Prostate gland (tissue), 2 donors: ENCODE measurements at regions not wholly inside any gene's neighbourhood (a gene's known extent, or its start where the extent isn't known, plus 50 kb on each side); places are given as distances from the start of the nearest gene placed in this dataset.

Source experiments
- DNase-seq: peaks from one replicate; pipeline ENCODE4 v3.0.0-alpha.2; 2019; ENCODE audit warnings: low spot score
- H3K27ac ChIP-seq, 2 donors: fragments of 200-600 bp; sonication (generic); 2 replicates each; pipeline ENCODE4 v1.5.1; 2017 to 2019
- H3K27me3 ChIP-seq: fragments of 200-600 bp; sonication (generic); replicated peaks from 2 replicates; pipeline ENCODE4 v1.5.1; 2019; ENCODE audit not compliant: insufficient read depth
- H3K36me3 ChIP-seq, 2 donors: fragments of 200-600 bp; sonication (generic); 1 replicate in 1 of 2; 2 replicates in 1 of 2; pipeline versions ENCODE4 v1.5.1 to v1.8.1; 2017 to 2019
- H3K4me1 ChIP-seq: fragments of 200-600 bp; sonication (generic); replicated peaks from 2 replicates; pipeline ENCODE4 v1.5.1; 2019
- H3K4me3 ChIP-seq, 2 donors: fragments of 200-600 bp; sonication (generic); 2 replicates each; pipeline ENCODE4 v1.5.1; 2017 to 2019
- H3K9me3 ChIP-seq: fragments of 200-600 bp; sonication (generic); 2 replicates; pipeline ENCODE4 v1.5.1; 2017
- CTCF ChIP-seq, 4 experiments: fragments of 200-600 bp in 2 of 4; fragments of 450-650 bp in 2 of 4; sonication (generic) in 2 of 4; IDR thresholded peaks; 1 replicate in 3 of 4; 2 replicates in 1 of 4; pipeline ENCODE4 v1.5.1; 2016 to 2019; ENCODE audit warnings: antibody characterized with exemption in 4 of 4, mild to moderate bottlenecking in 2 of 4, moderate library complexity in 2 of 4
- POLR2A ChIP-seq: fragments of 450-650 bp; IDR thresholded peaks from one replicate; pipeline ENCODE4 v1.6.1; 2016; ENCODE audit warnings: antibody characterized with exemption, mild to moderate bottlenecking
- POLR2AphosphoS5 ChIP-seq: sonication (generic); formaldehyde crosslinking; IDR thresholded peaks from one replicate; pipeline ENCODE4 v1.6.1; 2017; ENCODE audit warnings: antibody characterized with exemption
- WGBS: methylation state at CpG from one replicate; pipeline ENCODE4 v1.1.5; 2018; 5-methylcytosine and 5-hydroxymethylcytosine counted together
- intact Hi-C: fragments of 100-400 bp; cut with DNase I; formaldehyde crosslinking; loops from one replicate; pipeline ENCODE4 v1.14.2; 2022

DNA sequence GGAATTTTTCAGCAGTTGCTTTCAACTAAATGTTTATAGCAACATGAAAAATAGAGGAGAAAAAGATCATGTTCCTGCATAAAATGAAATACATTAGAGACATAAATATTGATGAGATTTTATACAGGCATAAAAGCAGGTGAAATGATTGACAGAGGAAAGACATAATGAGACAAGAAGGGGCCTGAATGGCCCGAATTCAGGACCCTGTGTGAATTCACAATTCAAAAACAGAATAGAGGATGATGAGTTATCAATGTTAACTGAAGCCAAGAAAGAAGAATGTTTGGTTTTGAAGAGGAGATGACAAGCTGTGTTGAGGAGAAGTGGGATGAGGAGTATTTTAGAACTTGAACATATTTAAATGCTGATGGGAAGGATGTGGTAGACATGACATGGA is 371.1 kb downstream of the FBXO8 start:
- TF ChIP-seq POLR2AphosphoS5, result no peak
- no peak for TF ChIP-seq POLR2A
- no peak for TF ChIP-seq CTCF (IDR thresholded peaks at IDR 0.05)
- 74% methylated on average over 1 of the region's 1 CpG for WGBS
- H3K36me3 ChIP-seq, result no peaks in the 10 kb centered on the region
- no peak overlapping the region for H3K27ac ChIP-seq
- no peaks in the 10 kb centered on the region for H3K4me1 ChIP-seq
- no peak overlapping the region for H3K4me3 ChIP-seq
- no peaks in the 10 kb centered on the region for H3K27me3 ChIP-seq
- intact Hi-C loops, result no loop called here
- no peaks in the 10 kb centered on the region for H3K9me3 ChIP-seq
- DNase-seq, result no peak

- Histone ChIP-seq H3K27ac (no peak overlapping the region), H3K27me3 (no peaks in the 10 kb centered on the region), H3K36me3 (no peaks in the 10 kb centered on the region), H3K4me3 (no peak overlapping the region), H3K9me3 (no peaks in the 10 kb centered on the region), H3K4me1 (no peaks in the 10 kb centered on the region)
- DNase-seq, result no peak
- intact Hi-C loops, result no loop called here
- TF ChIP-seq POLR2AphosphoS5, result no peak
- no peak for TF ChIP-seq POLR2A
- no peak for TF ChIP-seq CTCF (IDR thresholded peaks at IDR 0.05)
- WGBS, result 83% methylated on average over 4 of the region's 4 CpGs
These were observed 372.6 kb downstream of the FBXO8 start for GRCh38 chr4:173910891-173911290.

DNA sequence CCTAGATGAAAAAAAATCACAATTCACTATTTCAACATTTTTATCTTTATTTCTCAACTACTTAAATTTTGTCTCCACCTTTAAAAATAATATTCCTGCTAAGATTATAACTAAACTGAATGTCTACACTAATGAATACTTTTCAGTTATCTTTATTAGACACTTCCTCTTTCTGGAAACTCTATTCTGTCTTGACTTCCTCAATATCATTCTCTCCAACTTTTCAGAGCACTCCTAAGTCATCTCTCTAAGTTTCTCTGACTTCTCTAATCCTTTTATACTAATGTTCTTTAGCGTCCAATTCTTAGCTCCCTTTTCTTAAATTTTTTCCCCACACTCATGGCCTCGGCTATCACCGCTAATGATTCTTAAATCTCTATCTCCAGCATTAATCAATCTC is 374.2 kb downstream of the FBXO8 start:
- H3K4me1 ChIP-seq, result no peaks in the 10 kb centered on the region
- intact Hi-C loops, result no loop called here
- H3K9me3 ChIP-seq, result no peaks in the 10 kb centered on the region
- WGBS, result 72% methylated on average over 3 of the region's 3 CpGs
- no peak for DNase-seq
- no peaks in the 10 kb centered on the region for H3K27me3 ChIP-seq
- H3K4me3 ChIP-seq, result no peak overlapping the region
- TF ChIP-seq CTCF (IDR thresholded peaks at IDR 0.05), result no peak
- TF ChIP-seq POLR2AphosphoS5, result no peak
- TF ChIP-seq POLR2A, result no peak
- no peaks in the 10 kb centered on the region for H3K36me3 ChIP-seq
- H3K27ac ChIP-seq, result no peak overlapping the region

DNA sequence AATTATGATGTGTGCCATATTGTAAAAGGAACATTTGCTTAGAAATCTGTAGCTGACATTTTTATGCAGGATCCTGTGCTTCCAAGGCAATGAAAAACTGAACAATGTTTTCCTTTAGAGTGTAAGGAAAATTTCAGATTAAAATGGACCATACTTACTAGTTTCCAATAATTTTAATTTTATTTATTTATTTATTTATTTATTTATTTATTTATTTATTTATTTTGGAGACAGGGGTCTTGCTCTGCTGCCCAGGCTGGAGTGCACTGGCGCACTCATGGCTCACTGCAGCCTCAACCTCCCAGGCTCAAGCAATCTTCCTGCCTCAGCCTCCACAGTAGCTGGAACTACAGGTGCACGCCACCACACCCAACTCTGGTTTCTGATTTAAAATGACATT is 369.8 kb upstream of the HAND2 start:
- H3K9me3 ChIP-seq, result no peaks in the 10 kb centered on the region
- DNase-seq, result no peak
- no peak overlapping the region for H3K4me3 ChIP-seq
- H3K27ac ChIP-seq, result no peak overlapping the region
- H3K36me3 ChIP-seq, result no peaks in the 10 kb centered on the region
- H3K27me3 ChIP-seq, result no peaks in the 10 kb centered on the region
- 100% methylated on average over 2 of the region's 2 CpGs for WGBS
- H3K4me1 ChIP-seq, result no peaks in the 10 kb centered on the region
- intact Hi-C loops, result no loop called here
- TF ChIP-seq POLR2A, result no peak
- TF ChIP-seq POLR2AphosphoS5, result no peak
- TF ChIP-seq CTCF (IDR thresholded peaks at IDR 0.05), result no peak

DNA sequence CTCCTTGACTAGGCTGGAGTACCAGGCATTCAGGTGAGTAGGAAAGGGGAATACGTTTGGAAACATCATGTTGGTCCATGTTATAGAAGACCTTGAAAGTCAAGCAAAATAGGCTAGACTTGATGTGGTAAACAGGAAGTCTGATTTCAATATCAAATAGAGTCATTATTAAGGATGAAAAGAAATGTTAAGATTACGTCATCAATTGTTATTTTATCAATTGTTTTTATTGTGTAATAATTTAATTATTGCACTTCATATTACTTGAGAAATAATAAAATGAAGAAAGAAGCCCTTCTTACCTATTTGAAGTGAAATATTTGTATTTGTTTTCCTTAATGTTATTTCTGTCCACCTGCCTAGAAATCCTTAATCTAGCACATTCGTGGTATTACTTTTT is 361.0 kb upstream of the HAND2 start:
- intact Hi-C loops, result no loop called here
- DNase-seq, result no peak
- Histone ChIP-seq H3K27ac (no peak overlapping the region), H3K4me1 (no peaks in the 10 kb centered on the region), H3K9me3 (no peaks in the 10 kb centered on the region), H3K27me3 (no peaks in the 10 kb centered on the region), H3K4me3 (no peak overlapping the region), H3K36me3 (no peaks in the 10 kb centered on the region)
- TF ChIP-seq POLR2A, result no peak
- WGBS, result 95% methylated on average over 3 of the region's 3 CpGs

DNA sequence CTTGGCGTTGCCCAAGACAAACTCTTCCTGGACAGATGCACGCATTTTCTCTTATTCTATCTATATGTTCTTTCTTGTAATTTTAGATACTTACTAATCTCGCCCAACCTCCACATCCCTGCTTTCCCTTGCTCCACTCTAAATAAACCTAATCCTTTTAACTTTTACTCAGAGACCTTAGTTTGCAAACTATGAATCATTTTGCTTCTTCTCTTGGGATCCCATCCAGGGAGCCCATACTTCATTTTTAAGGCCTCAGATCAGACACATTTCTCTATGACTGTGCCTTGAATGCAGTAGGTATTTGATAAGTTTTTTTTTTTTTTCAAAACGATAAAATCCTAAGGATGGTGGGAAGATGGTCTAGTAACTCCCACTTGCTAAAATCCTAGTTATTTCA is 353.8 kb upstream of the HAND2 start:
- WGBS, result 91% methylated on average over 4 of the region's 4 CpGs
- Histone ChIP-seq H3K27ac (no peak overlapping the region), H3K4me1 (no peaks in the 10 kb centered on the region), H3K36me3 (no peaks in the 10 kb centered on the region), H3K9me3 (no peaks in the 10 kb centered on the region), H3K27me3 (no peaks in the 10 kb centered on the region), H3K4me3 (no peak overlapping the region)
- TF ChIP-seq CTCF (IDR thresholded peaks at IDR 0.05), result no peak
- no peak for DNase-seq
- intact Hi-C loops, result no loop called here
